OCI-LY3 (cell line): ENCODE measurements at regions not wholly inside any gene's neighbourhood (a gene's known extent, or its start where the extent isn't known, plus 50 kb on each side); places are given as distances from the start of the nearest gene placed in this dataset.

ENCODE experiments used
- H2AFZ ChIP-seq: fragments of 200-600, 300-600 bp; shearing (Covaris generic); 2 replicates; pipeline ENCODE4 v1.6.0; 2014; ENCODE audit warnings: antibody characterized with exemption, low read depth, low read length
- H3K27ac ChIP-seq: fragments of 200-600, 300-600 bp; sonication (generic); 2 replicates; pipeline ENCODE4 v1.5.1; 2014; ENCODE audit warnings: mild to moderate bottlenecking, low read length, moderate library complexity, mixed read lengths
- H3K27me3 ChIP-seq: fragments of 200-600, 300-600 bp; sonication (generic); 2 replicates; pipeline ENCODE4 v1.6.1; 2014; ENCODE audit warnings: low read depth, low read length, mixed read lengths
- H3K36me3 ChIP-seq: fragments of 200-600, 300-600 bp; sonication (generic); replicated peaks from 2 replicates; pipeline ENCODE3; 2014; ENCODE audit warnings: low read depth, low read length, mixed read lengths
- H3K4me1 ChIP-seq: fragments of 300-600, 200-600 bp; sonication (generic); 2 replicates; pipeline ENCODE4 v1.6.1; 2014; ENCODE audit warnings: low read length, mixed read lengths
- H3K4me2 ChIP-seq: fragments of 200-600, 300-600 bp; sonication (generic); 2 replicates; pipeline ENCODE4 v1.6.1; 2014; ENCODE audit warnings: low read length, mixed read lengths
- H3K4me3 ChIP-seq: fragments of 300-600, 200-600 bp; sonication (generic); 2 replicates; pipeline ENCODE4 v1.5.1; 2014; ENCODE audit warnings: antibody characterized with exemption, mild to moderate bottlenecking, low read length, moderate library complexity
- H3K79me2 ChIP-seq: fragments of 300-600, 200-600 bp; shearing (Covaris generic); 2 replicates; pipeline ENCODE4 v1.6.1; 2014; ENCODE audit warnings: mild to moderate bottlenecking, low read length, mixed read lengths
- H3K9ac ChIP-seq: fragments of 300-600, 200-600 bp; shearing (Covaris generic); 2 replicates; pipeline ENCODE4 v1.6.0; 2014; ENCODE audit warnings: mild to moderate bottlenecking, low read length, moderate library complexity
- H3K9me3 ChIP-seq: fragments of 200-600, 300-600 bp; shearing (Covaris generic); 2 replicates; pipeline ENCODE4 v1.6.1; 2014; ENCODE audit warnings: low read length, mixed read lengths; ENCODE audit not compliant: insufficient read depth
- H4K20me1 ChIP-seq: fragments of 200-600, 300-600 bp; sonication (generic); 2 replicates; pipeline ENCODE4 v1.6.1; 2016; ENCODE audit warnings: low read length, mixed read lengths; ENCODE audit not compliant: insufficient read depth
- EZH2phosphoT487 ChIP-seq: fragments of 200-600 bp; shearing (Covaris generic); IDR thresholded peaks from 2 replicates; pipeline ENCODE4 v1.6.1; 2018; ENCODE audit warnings: antibody characterized with exemption, mixed run types, low read depth
- TF ChIP-seq, protein P1 (sequence below): fragments of 200-600, 300-600 bp; sonication (generic); IDR thresholded peaks from 2 replicates; pipeline ENCODE4 v1.5.1; 2014; ENCODE audit warnings: antibody characterized with exemption, low read length, low read depth

- Histone ChIP-seq H3K4me2 (no peak overlapping the region), H2AFZ (no peak overlapping the region), H3K36me3 (no peaks in the 10 kb centered on the region), H3K4me1 (peaks cover 2% of the 10 kb centered on the region; the same call in 1 of the 2 replicates), H3K9ac (no peak overlapping the region), H3K4me3 (no peak overlapping the region), H4K20me1 (no peaks in the 10 kb centered on the region), H3K27ac (no peak overlapping the region), H3K9me3 (no peaks in the 10 kb centered on the region), H3K27me3 (peaks cover 9% of the 10 kb centered on the region), H3K79me2 (no peaks in the 10 kb centered on the region)
- TF ChIP-seq, protein P1, sequence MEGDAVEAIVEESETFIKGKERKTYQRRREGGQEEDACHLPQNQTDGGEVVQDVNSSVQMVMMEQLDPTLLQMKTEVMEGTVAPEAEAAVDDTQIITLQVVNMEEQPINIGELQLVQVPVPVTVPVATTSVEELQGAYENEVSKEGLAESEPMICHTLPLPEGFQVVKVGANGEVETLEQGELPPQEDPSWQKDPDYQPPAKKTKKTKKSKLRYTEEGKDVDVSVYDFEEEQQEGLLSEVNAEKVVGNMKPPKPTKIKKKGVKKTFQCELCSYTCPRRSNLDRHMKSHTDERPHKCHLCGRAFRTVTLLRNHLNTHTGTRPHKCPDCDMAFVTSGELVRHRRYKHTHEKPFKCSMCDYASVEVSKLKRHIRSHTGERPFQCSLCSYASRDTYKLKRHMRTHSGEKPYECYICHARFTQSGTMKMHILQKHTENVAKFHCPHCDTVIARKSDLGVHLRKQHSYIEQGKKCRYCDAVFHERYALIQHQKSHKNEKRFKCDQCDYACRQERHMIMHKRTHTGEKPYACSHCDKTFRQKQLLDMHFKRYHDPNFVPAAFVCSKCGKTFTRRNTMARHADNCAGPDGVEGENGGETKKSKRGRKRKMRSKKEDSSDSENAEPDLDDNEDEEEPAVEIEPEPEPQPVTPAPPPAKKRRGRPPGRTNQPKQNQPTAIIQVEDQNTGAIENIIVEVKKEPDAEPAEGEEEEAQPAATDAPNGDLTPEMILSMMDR: no peak
- TF ChIP-seq EZH2phosphoT487: no peak
Measured at GRCh38 chr3:124633524-124633923, 96.7 kb upstream of the UMPS start.

DNA sequence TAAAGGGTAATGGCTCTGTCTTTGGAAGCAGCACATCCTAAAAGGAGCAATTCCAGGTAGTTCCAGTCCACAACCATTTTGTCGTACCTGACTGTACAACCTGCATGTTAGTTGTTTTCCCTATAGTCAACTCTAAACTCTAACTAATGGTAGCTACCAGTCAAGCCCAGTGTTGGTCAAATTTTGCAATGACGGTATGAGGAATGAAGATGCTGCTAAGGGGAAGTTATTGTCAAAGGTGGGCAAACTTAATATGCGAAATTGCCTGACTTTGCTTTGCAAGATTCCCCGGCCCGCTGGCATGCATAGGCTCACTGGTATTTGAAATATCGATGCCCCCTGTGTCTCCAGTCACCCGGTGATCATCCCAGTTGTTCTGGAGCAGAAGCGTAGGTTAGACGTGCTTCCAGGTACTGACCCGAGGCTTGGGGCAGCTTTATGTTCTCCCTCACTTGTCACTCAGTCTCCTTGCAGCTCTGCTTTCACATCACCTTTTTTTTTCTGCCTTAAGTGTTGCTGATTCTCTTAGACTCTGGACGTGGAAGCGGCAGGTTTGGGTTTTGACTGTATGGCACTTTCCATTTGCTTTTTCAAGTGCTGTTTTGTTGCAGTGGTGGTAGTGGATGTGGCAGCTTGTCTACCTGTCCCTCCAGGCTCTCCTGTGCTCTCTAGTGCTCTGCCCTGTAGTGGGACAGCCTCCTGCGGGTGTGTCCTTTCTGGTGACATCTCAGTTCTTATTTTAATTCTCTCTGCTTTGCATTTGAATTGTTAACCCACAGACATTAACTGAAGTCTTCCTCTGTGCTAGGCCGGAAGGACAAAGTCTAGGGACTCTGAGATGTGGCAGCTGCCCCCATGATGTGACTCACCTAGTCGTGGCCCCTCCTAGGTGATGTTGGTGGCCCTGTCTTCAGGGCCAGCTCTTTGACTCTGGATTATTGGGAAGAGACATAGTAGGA lies 95.8 kb upstream of the UMPS start:
- peaks cover 3% of the 10 kb centered on the region; the same call in 1 of the 2 replicates for H3K4me1 ChIP-seq
- H3K9me3 ChIP-seq: no peaks in the 10 kb centered on the region
- no peaks in the 10 kb centered on the region for H3K79me2 ChIP-seq
- peaks cover 13% of the 10 kb centered on the region for H3K27me3 ChIP-seq
- no peak overlapping the region for H3K4me3 ChIP-seq
- H3K36me3 ChIP-seq: no peaks in the 10 kb centered on the region
- no peaks in the 10 kb centered on the region for H4K20me1 ChIP-seq
- H2AFZ ChIP-seq: no peak overlapping the region
- no peak for TF ChIP-seq EZH2phosphoT487
- TF ChIP-seq, protein P1: no peak
- H3K4me2 ChIP-seq: 0 out of 2 replicates have a peak overlapping the region, but pooled peaks have one; percentile 18
- H3K9ac ChIP-seq: no peak overlapping the region
- no peak overlapping the region for H3K27ac ChIP-seq

- Histone ChIP-seq H3K9me3 (no peaks in the 10 kb centered on the region), H3K4me3 (no peak overlapping the region), H4K20me1 (no peaks in the 10 kb centered on the region), H3K36me3 (no peaks in the 10 kb centered on the region), H3K27ac (no peak overlapping the region), H3K79me2 (no peaks in the 10 kb centered on the region), H3K27me3 (peaks cover 16% of the 10 kb centered on the region), H2AFZ (no peak overlapping the region), H3K9ac (no peak overlapping the region), H3K4me2 (no peak overlapping the region), H3K4me1 (peaks cover 8% of the 10 kb centered on the region; the same call in 1 of the 2 replicates)
- no peak for TF ChIP-seq EZH2phosphoT487
- TF ChIP-seq, protein P1: no peak
Measured at GRCh38 chr3:124635169-124635539, 95.1 kb upstream of the UMPS start.

DNA sequence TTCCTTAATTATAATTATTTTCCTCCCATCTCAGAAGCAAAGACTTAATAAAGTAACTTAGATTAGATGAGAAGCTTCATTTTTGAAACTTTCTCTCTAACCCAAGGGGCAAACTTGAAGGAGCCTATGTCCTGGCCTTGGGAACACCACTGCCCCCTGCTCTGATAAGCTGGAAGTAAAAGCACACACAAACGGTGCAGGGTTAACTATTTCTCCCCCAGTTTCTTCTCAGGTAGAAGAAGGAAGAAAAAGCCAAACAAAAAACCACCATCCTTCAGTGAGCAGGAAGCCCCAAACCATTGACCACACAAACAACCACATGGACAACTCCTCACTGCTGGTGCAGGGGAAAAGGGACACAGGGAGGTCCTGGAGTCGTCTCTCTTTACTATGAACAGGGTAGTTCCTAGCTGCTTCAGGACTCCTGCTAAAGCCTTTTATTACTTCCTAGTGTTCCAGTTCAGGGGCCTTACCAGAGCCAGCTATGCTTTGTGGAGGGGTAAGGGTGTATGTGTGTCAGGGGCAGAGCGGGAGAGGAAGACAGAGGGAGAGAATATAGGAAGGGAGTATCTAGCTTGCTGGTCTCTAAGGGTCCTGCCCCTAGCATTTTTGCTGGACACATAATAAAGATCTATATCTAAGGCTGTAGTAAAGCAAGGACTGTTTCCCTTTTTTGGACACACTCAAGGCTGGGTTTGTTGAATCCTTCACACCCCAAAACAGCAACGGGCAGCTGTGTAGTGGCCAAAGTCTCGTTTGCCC lies 94.0 kb upstream of the UMPS start:
- peaks cover 24% of the 10 kb centered on the region for H3K27me3 ChIP-seq
- no peak overlapping the region for H2AFZ ChIP-seq
- no peak overlapping the region for H3K27ac ChIP-seq
- no peaks in the 10 kb centered on the region for H3K79me2 ChIP-seq
- peaks cover 8% of the 10 kb centered on the region; the same call in 1 of the 2 replicates for H3K4me1 ChIP-seq
- TF ChIP-seq, protein P1: no peak
- TF ChIP-seq EZH2phosphoT487: no peak
- no peak overlapping the region for H3K4me2 ChIP-seq
- H3K36me3 ChIP-seq: no peaks in the 10 kb centered on the region
- H3K9ac ChIP-seq: no peak overlapping the region
- no peak overlapping the region for H3K4me3 ChIP-seq
- no peaks in the 10 kb centered on the region for H3K9me3 ChIP-seq
- no peaks in the 10 kb centered on the region for H4K20me1 ChIP-seq
